Activated naive CD4-positive, alpha-beta T cell treated with Interleukin-2 at 50 U/mL for 16 hours (primary cell): ENCODE measurements at regions not wholly inside any gene's neighbourhood (a gene's known extent, or its start where the extent isn't known, plus 50 kb on each side); places are given as distances from the start of the nearest gene placed in this dataset.

Experiments
- DNase-seq: peaks from one replicate; pipeline ENCODE4 v3.0.0-alpha.2; 2020

- no peak for DNase-seq
Measured at GRCh38 chr10:90352288-90352687, 505.6 kb downstream of the HTR7 start.

- DNase-seq = no peak
Measured at GRCh38 chr10:90354914-90355313, 502.9 kb downstream of the HTR7 start.

- DNase-seq = no peak
Measured at GRCh38 chr10:90363799-90364483, 493.9 kb downstream of the HTR7 start.

GRCh38 chr10:90372451-90372850 is 485.4 kb downstream of the HTR7 start:
- DNase-seq = no peak

- DNase-seq = no peak
Measured at GRCh38 chr10:90373911-90374310, 483.9 kb downstream of the HTR7 start.

- no peak for DNase-seq
Measured at GRCh38 chr10:90378524-90379076, 479.2 kb downstream of the HTR7 start.

- no peak for DNase-seq
Measured at GRCh38 chr10:90381468-90381867, 476.4 kb downstream of the HTR7 start.

GRCh38 chr10:90389876-90390275 is 468.0 kb downstream of the HTR7 start:
- no peak for DNase-seq

GRCh38 chr10:90394311-90394710 is 463.5 kb downstream of the HTR7 start:
- no peak for DNase-seq

- no peak for DNase-seq
Measured at GRCh38 chr10:90396721-90397120, 461.1 kb downstream of the HTR7 start.

- DNase-seq = no peak
Measured at GRCh38 chr10:90398566-90398965, 459.3 kb downstream of the HTR7 start.

- no peak for DNase-seq
Measured at GRCh38 chr10:90399782-90400181, 458.1 kb downstream of the HTR7 start.

- DNase-seq = no peak
Measured at GRCh38 chr10:90403211-90404000, 454.4 kb downstream of the HTR7 start.

GRCh38 chr10:90407131-90407530 is 450.7 kb downstream of the HTR7 start:
- DNase-seq = no peak

- DNase-seq = no peak
Measured at GRCh38 chr10:90407851-90408250, 450.0 kb downstream of the HTR7 start.

- DNase-seq = no peak
Measured at GRCh38 chr10:90412582-90412981, 445.3 kb downstream of the HTR7 start.

- no peak for DNase-seq
Measured at GRCh38 chr10:90413196-90413595, 444.6 kb downstream of the HTR7 start.

GRCh38 chr10:90414926-90415325 is 442.9 kb downstream of the HTR7 start:
- DNase-seq = no peak

GRCh38 chr10:90417029-90417428 is 440.8 kb downstream of the HTR7 start:
- no peak for DNase-seq

- DNase-seq = no peak
Measured at GRCh38 chr10:90417476-90418210, 440.2 kb downstream of the HTR7 start.

- no peak for DNase-seq
Measured at GRCh38 chr10:90418869-90419652, 438.8 kb downstream of the HTR7 start.

GRCh38 chr10:90420637-90421318 is 437.1 kb downstream of the HTR7 start:
- DNase-seq = no peak
